CD4-positive, alpha-beta T cell (primary cell): ENCODE measurements at regions not wholly inside any gene's neighbourhood (a gene's known extent, or its start where the extent isn't known, plus 50 kb on each side); places are given as distances from the start of the nearest gene placed in this dataset.

Experiments
- ATAC-seq: fragments of 200-7000 bp; cut with Tn5 transposase; one replicate; pipeline ENCODE4 v1.10.0; 2022; ENCODE audit warnings: mild to moderate bottlenecking; ENCODE audit not compliant: poor library complexity
- CTCF ChIA-PET: fragments of 350-600 bp; sonication (Branson Sonifier 250); formaldehyde crosslinking; loops from one replicate; lab custom pipeline; 2021; ENCODE audit warnings: antibody characterized with exemption, inconsistent platforms; lab: Charles Lee
- POLR2A ChIA-PET: fragments of 350-600 bp; sonication (Branson Sonifier 250); formaldehyde crosslinking; loops from one replicate; lab custom pipeline; 2021; ENCODE audit warnings: antibody characterized with exemption, inconsistent platforms; lab: Charles Lee
- DNase-seq, 14 experiments: peaks; one replicate each; pipeline ENCODE4 v3.0.0-alpha.2; 2013 to 2020; ENCODE audit warnings: mixed read lengths in 2 of 14
- H3K27ac ChIP-seq, 2 donors: one replicate each; pipeline versions ENCODE4 v1.5.1 to v1.7.0; 2013; ENCODE audit warnings: low read length in 2 of 2, low read depth in 1 of 2, mild to moderate bottlenecking in 1 of 2
- H3K27me3 ChIP-seq, 2 experiments: 1 replicate in 1 of 2; 2 replicates in 1 of 2; pipeline versions ENCODE4 v1.6.1 to v1.7.0; 2013; ENCODE audit warnings: low read length in 2 of 2, control low read depth in 1 of 2, mild to moderate bottlenecking in 1 of 2, moderate library complexity in 1 of 2; ENCODE audit not compliant: insufficient read depth in 2 of 2, control insufficient read depth in 1 of 2
- H3K36me3 ChIP-seq: one replicate; pipeline ENCODE4 v1.6.1; 2013; ENCODE audit warnings: low read length, control low read depth; ENCODE audit not compliant: insufficient read depth
- H3K4me1 ChIP-seq: one replicate; pipeline ENCODE4 v1.6.1; 2013; ENCODE audit warnings: low read length, control low read depth; ENCODE audit not compliant: insufficient read depth
- H3K4me3 ChIP-seq: one replicate; pipeline ENCODE4 v1.5.1; 2013; ENCODE audit warnings: mild to moderate bottlenecking, low read length, moderate library complexity
- H3K9me3 ChIP-seq, 2 experiments: 1 replicate in 1 of 2; 2 replicates in 1 of 2; pipeline versions ENCODE4 v1.6.1 to v1.7.0; 2013; ENCODE audit warnings: low read length in 2 of 2, mild to moderate bottlenecking in 2 of 2, control low read depth in 1 of 2, moderate library complexity in 1 of 2; ENCODE audit not compliant: control insufficient read depth in 1 of 2, insufficient read depth in 1 of 2
- H3K27ac Mint-ChIP-seq: one replicate; pipeline ENCODE4 v1.8.0; 2020; ENCODE audit warnings: mixed read lengths
- H3K27me3 Mint-ChIP-seq: one replicate; pipeline ENCODE4 v1.8.0; 2021; ENCODE audit warnings: mixed read lengths
- H3K36me3 Mint-ChIP-seq: one replicate; pipeline ENCODE4 v1.8.0; 2021; ENCODE audit warnings: low read depth, mixed read lengths
- H3K4me1 Mint-ChIP-seq: one replicate; pipeline ENCODE4 v1.8.0; 2021; ENCODE audit warnings: low read depth, mixed read lengths
- H3K4me3 Mint-ChIP-seq: one replicate; pipeline ENCODE4 v1.8.0; 2020; ENCODE audit warnings: mild to moderate bottlenecking, mixed read lengths
- H3K9me3 Mint-ChIP-seq: one replicate; pipeline ENCODE4 v1.8.0; 2020; ENCODE audit warnings: mixed read lengths
- CTCF ChIP-seq: fragments of 200-600 bp; IDR thresholded peaks from one replicate; pipeline ENCODE4 v1.8.0; 2022; ENCODE audit warnings: antibody characterized with exemption, mild to moderate bottlenecking
- intact Hi-C, 2 experiments: fragments of 100-400 bp; cut with DNase I in 1 of 2; cut with micrococcal nuclease in 1 of 2; formaldehyde crosslinking; loops; one replicate each; pipeline versions ENCODE4 v1.15.1 to v1.9.0; 2023 to 2025; cut with DNase I, micrococcal nuclease

DNA sequence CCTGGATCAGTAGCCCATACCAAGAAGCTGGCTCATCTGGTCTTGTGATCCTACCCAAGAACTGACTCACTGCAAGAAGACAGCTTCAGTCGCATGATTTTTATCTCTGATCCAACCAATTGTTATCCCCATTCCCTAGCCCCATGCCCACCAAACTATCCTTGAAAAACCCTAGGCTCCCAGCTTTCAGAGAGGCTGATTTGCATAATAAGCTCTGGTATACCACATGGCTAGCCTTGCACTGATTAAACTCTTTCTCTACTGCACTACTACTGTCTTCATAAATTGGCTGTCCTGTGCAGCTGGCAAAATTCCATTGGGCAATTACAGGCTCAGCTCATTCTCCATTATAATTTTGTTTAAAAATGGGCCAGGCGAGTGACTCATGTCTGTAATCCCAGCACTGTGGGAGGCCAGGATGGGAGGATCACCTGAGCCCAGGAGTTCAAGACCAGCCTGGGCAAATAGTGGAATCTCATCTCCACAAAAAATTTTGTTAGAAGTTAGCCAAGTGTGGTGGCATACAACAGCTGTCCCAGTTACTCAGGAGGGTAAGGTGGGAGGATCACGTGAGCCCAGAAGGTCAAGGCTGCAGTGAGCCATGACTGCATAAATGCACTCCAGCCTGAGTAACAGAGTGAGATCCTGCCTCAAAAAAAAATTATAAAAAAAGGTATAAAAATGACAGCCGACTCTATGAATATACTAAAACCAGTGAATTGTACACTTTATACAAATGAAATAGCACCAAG is 76.7 kb upstream of the EIF5 start:
- Mint-ChIP-seq H3K27ac (no peak overlapping the region), H3K9me3 (no peaks in the 10 kb centered on the region), H3K36me3 (no peaks in the 10 kb centered on the region), H3K4me1 (peaks cover 10% of the 10 kb centered on the region), H3K4me3 (no peak overlapping the region), H3K27me3 (peaks cover 25% of the 10 kb centered on the region)
- Histone ChIP-seq H3K27ac (no peak overlapping the region), H3K27me3 (no peaks in the 10 kb centered on the region), H3K9me3 (no peaks in the 10 kb centered on the region), H3K36me3 (no peaks in the 10 kb centered on the region), H3K4me3 (no peak overlapping the region), H3K4me1 (peaks cover 8% of the 10 kb centered on the region)
- intact Hi-C loops, result no loop called here
- ATAC-seq (no peak), DNase-seq (no peak)
- ChIA-PET POLR2A (no interaction called here), CTCF (no interaction called here)
- no peak for TF ChIP-seq CTCF

DNA sequence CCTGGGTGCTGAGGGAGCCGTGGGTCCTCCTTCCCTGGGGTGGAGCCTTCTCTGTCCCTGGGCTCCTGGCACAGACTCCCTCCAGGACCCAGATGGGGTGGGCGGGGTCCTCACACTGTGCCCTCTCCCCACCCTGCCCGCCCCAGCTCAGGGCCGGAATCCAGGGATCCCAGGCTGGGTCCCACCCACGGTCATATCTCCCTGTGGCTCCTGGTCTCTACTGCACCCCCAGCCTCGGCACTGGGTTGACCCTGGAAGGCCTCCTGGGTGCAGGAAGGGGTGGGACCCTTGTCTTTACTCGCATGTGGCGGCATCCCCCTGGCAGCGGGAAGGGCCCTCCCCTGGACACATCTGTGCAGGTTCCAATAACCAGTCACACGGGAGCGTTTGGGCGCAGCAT is 75.8 kb upstream of the EIF5 start:
- ChIA-PET POLR2A (no interaction called here), CTCF (no interaction called here)
- H3K27me3 Mint-ChIP-seq, result peaks cover 33% of the 10 kb centered on the region
- no peak overlapping the region for H3K4me3 Mint-ChIP-seq
- no peaks in the 10 kb centered on the region for H3K9me3 Mint-ChIP-seq
- Histone ChIP-seq H3K27me3 (no peaks in the 10 kb centered on the region), H3K4me1 (peaks cover 8% of the 10 kb centered on the region), H3K36me3 (no peaks in the 10 kb centered on the region), H3K27ac (no peak overlapping the region), H3K4me3 (no peak overlapping the region), H3K9me3 (no peaks in the 10 kb centered on the region)
- no peak for ATAC-seq
- no peak overlapping the region for H3K27ac Mint-ChIP-seq
- peaks cover 10% of the 10 kb centered on the region for H3K4me1 Mint-ChIP-seq
- TF ChIP-seq CTCF, result no peak
- H3K36me3 Mint-ChIP-seq, result no peaks in the 10 kb centered on the region
- no peak for DNase-seq
- intact Hi-C loops, result no loop called here

- Histone ChIP-seq H3K9me3 (no peaks in the 10 kb centered on the region), H3K4me1 (peaks cover 8% of the 10 kb centered on the region), H3K4me3 (no peak overlapping the region), H3K36me3 (no peaks in the 10 kb centered on the region), H3K27ac (no peak overlapping the region), H3K27me3 (peaks cover 0 to 4% of the 10 kb centered on the region in 2 experiments)
- no peak for DNase-seq
- H3K4me3 Mint-ChIP-seq, result no peak overlapping the region
- peaks cover 10% of the 10 kb centered on the region for H3K4me1 Mint-ChIP-seq
- POLR2A ChIA-PET, result no interaction called here
- ATAC-seq, result no peak
- H3K27me3 Mint-ChIP-seq, result peaks cover 29% of the 10 kb centered on the region
- intact Hi-C loops, result no loop called here
- no peak overlapping the region for H3K27ac Mint-ChIP-seq
- no peaks in the 10 kb centered on the region for H3K36me3 Mint-ChIP-seq
- no peaks in the 10 kb centered on the region for H3K9me3 Mint-ChIP-seq
- CTCF ChIA-PET, result no interaction called here
- TF ChIP-seq CTCF, result no peak
Measured at GRCh38 chr14:103259184-103259583, 74.9 kb upstream of the EIF5 start.
